ENCODE measurements at regions not wholly inside any gene's neighbourhood (a gene's known extent, or its start where the extent isn't known, plus 50 kb on each side); places are given as distances from the start of the nearest gene placed in this dataset.
"Not testable (repeated sequence)": the region's sequence is repeated elsewhere in the genome, so short reads cannot be mapped to it uniquely, and the experiment has no call there.

- WGBS, 2 donors = 89% methylated on average over 4 of the region's 4 CpGs
- H3K9me3 ChIP-seq (ENCODE audit: control insufficient read depth in 2 of 2, insufficient read depth in 1 of 2, low read depth in 1 of 2, low read length in 1 of 2) = no peaks in the 10 kb centered on the region
- H3K27me3 ChIP-seq (ENCODE audit: control insufficient read depth in 1 of 2, insufficient read depth in 2 of 2, low read length in 2 of 2) = peaks cover 0 to 6% of the 10 kb centered on the region in 2 donors
- H3K36me3 ChIP-seq (ENCODE audit: control insufficient read depth in 2 of 2, insufficient read depth in 2 of 2, low read length in 1 of 2) = no peaks in the 10 kb centered on the region
- H3K4me1 ChIP-seq (ENCODE audit: control insufficient read depth in 2 of 2, insufficient read depth in 2 of 2, low read length in 1 of 2) = no peaks in the 10 kb centered on the region
- no peak overlapping the region for H3K27ac ChIP-seq (ENCODE audit: low read depth in 2 of 2, low read length in 1 of 2)
- H3K4me3 ChIP-seq (ENCODE audit: low read depth in 1 of 2, low read length in 2 of 2) = no peak overlapping the region
Observed at GRCh38 chr17:36690190-36690589, 88.8 kb downstream of the MRM1 start.

DNA sequence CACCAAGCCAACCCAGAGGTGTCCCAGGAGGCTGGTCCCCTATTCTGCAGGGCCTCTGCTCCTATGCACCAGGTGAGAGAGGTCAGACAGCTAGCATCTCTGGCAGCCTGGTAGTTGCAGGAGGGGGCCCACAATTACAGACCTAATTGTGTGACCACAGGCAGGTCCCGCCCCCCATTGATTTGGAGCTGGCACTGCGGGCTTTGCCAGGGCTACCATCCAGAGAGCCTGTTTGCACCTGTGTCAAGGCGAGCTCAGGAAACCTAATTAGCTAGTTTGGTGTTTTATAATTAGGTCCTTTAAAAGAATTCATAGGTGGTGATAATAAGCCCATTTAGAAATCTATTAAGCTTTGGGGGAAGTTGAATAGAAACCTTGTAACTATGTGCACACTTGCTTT, 90.2 kb downstream of the MRM1 start:
- H3K36me3 ChIP-seq (ENCODE audit: control insufficient read depth in 2 of 2, insufficient read depth in 2 of 2, low read length in 1 of 2) = no peaks in the 10 kb centered on the region
- 57% methylated on average over 3 of the region's 3 CpGs for WGBS, 2 donors
- H3K4me1 ChIP-seq (ENCODE audit: control insufficient read depth in 2 of 2, insufficient read depth in 2 of 2, low read length in 1 of 2) = no peaks in the 10 kb centered on the region
- H3K4me3 ChIP-seq (ENCODE audit: low read depth in 1 of 2, low read length in 2 of 2) = no peak overlapping the region
- H3K9me3 ChIP-seq (ENCODE audit: control insufficient read depth in 2 of 2, insufficient read depth in 1 of 2, low read depth in 1 of 2, low read length in 1 of 2) = no peaks in the 10 kb centered on the region
- H3K27me3 ChIP-seq (ENCODE audit: control insufficient read depth in 1 of 2, insufficient read depth in 2 of 2, low read length in 2 of 2) = peaks cover 0 to 6% of the 10 kb centered on the region in 2 donors
- H3K27ac ChIP-seq (ENCODE audit: low read depth in 2 of 2, low read length in 1 of 2) = no peak overlapping the region

GRCh38 chr17:36695082-36695481, 93.7 kb downstream of the MRM1 start:
- H3K9me3 ChIP-seq (ENCODE audit: control insufficient read depth in 2 of 2, insufficient read depth in 1 of 2, low read depth in 1 of 2, low read length in 1 of 2) = no peaks in the 10 kb centered on the region
- no peak overlapping the region for H3K4me3 ChIP-seq (ENCODE audit: low read depth in 1 of 2, low read length in 2 of 2)
- H3K4me1 ChIP-seq (ENCODE audit: control insufficient read depth in 2 of 2, insufficient read depth in 2 of 2, low read length in 1 of 2) = no peaks in the 10 kb centered on the region
- WGBS, 2 donors = 25 to 43% methylated on average over 3 of the region's 3 CpGs
- peaks cover 0 to 6% of the 10 kb centered on the region in 2 donors for H3K27me3 ChIP-seq (ENCODE audit: control insufficient read depth in 1 of 2, insufficient read depth in 2 of 2, low read length in 2 of 2)
- no peak overlapping the region for H3K27ac ChIP-seq (ENCODE audit: low read depth in 2 of 2, low read length in 1 of 2)
- H3K36me3 ChIP-seq (ENCODE audit: control insufficient read depth in 2 of 2, insufficient read depth in 2 of 2, low read length in 1 of 2) = no peaks in the 10 kb centered on the region

GRCh38 chr17:36695710-36696109, 94.3 kb downstream of the MRM1 start:
- H3K27me3 ChIP-seq (ENCODE audit: control insufficient read depth in 1 of 2, insufficient read depth in 2 of 2, low read length in 2 of 2); H3K9me3 ChIP-seq (ENCODE audit: control insufficient read depth in 2 of 2, insufficient read depth in 1 of 2, low read depth in 1 of 2, low read length in 1 of 2); H3K36me3 ChIP-seq (ENCODE audit: control insufficient read depth in 2 of 2, insufficient read depth in 2 of 2, low read length in 1 of 2); H3K4me1 ChIP-seq (ENCODE audit: control insufficient read depth in 2 of 2, insufficient read depth in 2 of 2, low read length in 1 of 2); H3K4me3 ChIP-seq (ENCODE audit: low read depth in 1 of 2, low read length in 2 of 2); H3K27ac ChIP-seq (ENCODE audit: low read depth in 2 of 2, low read length in 1 of 2): not testable (repeated sequence)
- 79 to 81% methylated on average over 6 of the region's 6 CpGs for WGBS, 2 donors

- WGBS, 2 donors = 54 to 56% methylated on average over 1 of the region's 1 CpG
- Histone ChIP-seq H3K36me3 (ENCODE audit: control insufficient read depth in 2 of 2, insufficient read depth in 2 of 2, low read length in 1 of 2) (no peaks in the 10 kb centered on the region), H3K27ac (ENCODE audit: low read depth in 2 of 2, low read length in 1 of 2) (no peak overlapping the region), H3K9me3 (ENCODE audit: control insufficient read depth in 2 of 2, insufficient read depth in 1 of 2, low read depth in 1 of 2, low read length in 1 of 2) (no peaks in the 10 kb centered on the region), H3K27me3 (ENCODE audit: control insufficient read depth in 1 of 2, insufficient read depth in 2 of 2, low read length in 2 of 2) (peaks cover 0 to 3% of the 10 kb centered on the region in 2 donors), H3K4me3 (ENCODE audit: low read depth in 1 of 2, low read length in 2 of 2) (no peak overlapping the region), H3K4me1 (ENCODE audit: control insufficient read depth in 2 of 2, insufficient read depth in 2 of 2, low read length in 1 of 2) (no peaks in the 10 kb centered on the region)
Observed at GRCh38 chr17:36696805-36697204, 95.4 kb downstream of the MRM1 start.

GRCh38 chr17:36697903-36698530, 96.6 kb downstream of the MRM1 start:
- Histone ChIP-seq H3K27me3 (ENCODE audit: control insufficient read depth in 1 of 2, insufficient read depth in 2 of 2, low read length in 2 of 2) (peaks cover 0 to 3% of the 10 kb centered on the region in 2 donors), H3K36me3 (ENCODE audit: control insufficient read depth in 2 of 2, insufficient read depth in 2 of 2, low read length in 1 of 2) (no peaks in the 10 kb centered on the region), H3K9me3 (ENCODE audit: control insufficient read depth in 2 of 2, insufficient read depth in 1 of 2, low read depth in 1 of 2, low read length in 1 of 2) (no peaks in the 10 kb centered on the region), H3K4me1 (ENCODE audit: control insufficient read depth in 2 of 2, insufficient read depth in 2 of 2, low read length in 1 of 2) (no peaks in the 10 kb centered on the region), H3K4me3 (ENCODE audit: low read depth in 1 of 2, low read length in 2 of 2) (no peak overlapping the region), H3K27ac (ENCODE audit: low read depth in 2 of 2, low read length in 1 of 2) (no peak overlapping the region)
- 34 to 36% methylated on average over 16 of the region's 16 CpGs for WGBS, 2 donors

DNA sequence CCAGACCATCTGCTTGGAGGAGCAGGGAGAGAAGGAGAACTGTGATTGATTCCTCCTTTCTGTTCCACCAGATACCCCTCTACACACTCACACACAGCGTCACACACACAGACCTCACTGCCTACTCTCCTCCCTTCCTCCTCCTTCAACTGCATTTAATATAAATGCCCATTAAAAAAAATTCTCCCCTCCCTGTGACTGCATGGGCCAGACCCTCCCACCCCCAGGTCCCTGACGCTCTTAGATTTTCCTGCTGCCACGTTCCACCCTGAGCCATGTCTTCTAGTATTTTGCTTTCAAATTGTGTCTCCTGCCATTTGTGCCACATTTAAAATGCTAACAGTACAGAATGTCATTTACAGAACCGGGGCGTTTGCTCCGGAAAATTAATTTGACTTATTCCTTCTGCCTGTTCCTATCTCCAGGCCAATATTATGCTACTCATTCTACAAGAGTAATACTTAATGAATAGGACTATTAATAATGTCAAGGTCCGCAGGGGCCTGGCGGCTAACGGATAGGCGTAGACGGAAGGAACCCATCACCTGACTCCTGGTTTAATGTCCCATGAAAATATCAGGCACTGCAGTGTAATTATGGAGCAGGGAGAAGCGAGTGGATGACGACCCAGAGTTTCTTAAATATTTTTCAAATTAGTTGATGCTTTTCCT, 100.2 kb downstream of the MRM1 start:
- H3K9me3 ChIP-seq (ENCODE audit: control insufficient read depth in 2 of 2, insufficient read depth in 1 of 2, low read depth in 1 of 2, low read length in 1 of 2) = no peaks in the 10 kb centered on the region
- H3K27me3 ChIP-seq (ENCODE audit: control insufficient read depth in 1 of 2, insufficient read depth in 2 of 2, low read length in 2 of 2) = peaks cover under 1 to 9% of the 10 kb centered on the region in 2 donors
- H3K27ac ChIP-seq (ENCODE audit: low read depth in 2 of 2, low read length in 1 of 2) = no peak overlapping the region
- H3K4me3 ChIP-seq (ENCODE audit: low read depth in 1 of 2, low read length in 2 of 2) = no peak overlapping the region
- peaks cover 0 to 6% of the 10 kb centered on the region in 2 donors for H3K4me1 ChIP-seq (ENCODE audit: control insufficient read depth in 2 of 2, insufficient read depth in 2 of 2, low read length in 1 of 2)
- WGBS, 2 donors = 73 to 80% methylated on average over 13 of the region's 13 CpGs
- no peaks in the 10 kb centered on the region for H3K36me3 ChIP-seq (ENCODE audit: control insufficient read depth in 2 of 2, insufficient read depth in 2 of 2, low read length in 1 of 2)

- peaks cover 0 to 6% of the 10 kb centered on the region in 2 donors for H3K4me1 ChIP-seq (ENCODE audit: control insufficient read depth in 2 of 2, insufficient read depth in 2 of 2, low read length in 1 of 2)
- H3K27me3 ChIP-seq (ENCODE audit: control insufficient read depth in 1 of 2, insufficient read depth in 2 of 2, low read length in 2 of 2) = peaks cover 0 to 9% of the 10 kb centered on the region in 2 donors
- H3K27ac ChIP-seq (ENCODE audit: low read depth in 2 of 2, low read length in 1 of 2) = no peak overlapping the region
- no peaks in the 10 kb centered on the region for H3K36me3 ChIP-seq (ENCODE audit: control insufficient read depth in 2 of 2, insufficient read depth in 2 of 2, low read length in 1 of 2)
- H3K4me3 ChIP-seq (ENCODE audit: low read depth in 1 of 2, low read length in 2 of 2) = no peak overlapping the region
- WGBS, 2 donors = 0 to 35% methylated on average over 1 of the region's 1 CpG
- H3K9me3 ChIP-seq (ENCODE audit: control insufficient read depth in 2 of 2, insufficient read depth in 1 of 2, low read depth in 1 of 2, low read length in 1 of 2) = no peaks in the 10 kb centered on the region
Observed at GRCh38 chr17:36702636-36703035, 101.3 kb downstream of the MRM1 start.

DNA sequence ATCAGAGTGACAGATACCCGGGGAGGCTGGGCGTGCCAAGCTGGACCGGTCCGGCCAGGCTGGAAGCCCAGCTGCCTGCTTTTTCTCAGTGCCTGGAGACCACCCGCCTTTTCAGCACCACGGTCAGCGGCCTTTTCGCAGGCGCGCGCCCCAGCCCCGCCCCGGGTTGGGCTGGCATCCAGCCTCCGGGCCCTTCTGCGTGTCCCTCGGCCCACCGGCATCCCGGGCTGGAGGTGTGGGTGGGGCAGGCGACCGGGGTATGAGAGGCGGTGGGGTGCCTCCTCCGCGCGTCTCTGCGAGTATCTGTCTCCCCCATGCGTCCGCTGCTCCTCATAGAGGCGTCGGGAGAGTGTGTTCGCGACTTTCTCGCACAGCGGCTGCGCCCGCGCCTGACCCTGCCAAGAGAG, 102.5 kb downstream of the MRM1 start:
- no peak overlapping the region for H3K27ac ChIP-seq (ENCODE audit: low read depth in 2 of 2, low read length in 1 of 2)
- no peak overlapping the region for H3K4me3 ChIP-seq (ENCODE audit: low read depth in 1 of 2, low read length in 2 of 2)
- peaks cover 0 to 6% of the 10 kb centered on the region in 2 donors for H3K4me1 ChIP-seq (ENCODE audit: control insufficient read depth in 2 of 2, insufficient read depth in 2 of 2, low read length in 1 of 2)
- H3K36me3 ChIP-seq (ENCODE audit: control insufficient read depth in 2 of 2, insufficient read depth in 2 of 2, low read length in 1 of 2) = no peaks in the 10 kb centered on the region
- WGBS, 2 donors = 6% methylated on average over 30 to 36 of the region's 36 CpGs
- peaks cover 0 to 9% of the 10 kb centered on the region in 2 donors for H3K27me3 ChIP-seq (ENCODE audit: control insufficient read depth in 1 of 2, insufficient read depth in 2 of 2, low read length in 2 of 2)
- no peaks in the 10 kb centered on the region for H3K9me3 ChIP-seq (ENCODE audit: control insufficient read depth in 2 of 2, insufficient read depth in 1 of 2, low read depth in 1 of 2, low read length in 1 of 2)

DNA sequence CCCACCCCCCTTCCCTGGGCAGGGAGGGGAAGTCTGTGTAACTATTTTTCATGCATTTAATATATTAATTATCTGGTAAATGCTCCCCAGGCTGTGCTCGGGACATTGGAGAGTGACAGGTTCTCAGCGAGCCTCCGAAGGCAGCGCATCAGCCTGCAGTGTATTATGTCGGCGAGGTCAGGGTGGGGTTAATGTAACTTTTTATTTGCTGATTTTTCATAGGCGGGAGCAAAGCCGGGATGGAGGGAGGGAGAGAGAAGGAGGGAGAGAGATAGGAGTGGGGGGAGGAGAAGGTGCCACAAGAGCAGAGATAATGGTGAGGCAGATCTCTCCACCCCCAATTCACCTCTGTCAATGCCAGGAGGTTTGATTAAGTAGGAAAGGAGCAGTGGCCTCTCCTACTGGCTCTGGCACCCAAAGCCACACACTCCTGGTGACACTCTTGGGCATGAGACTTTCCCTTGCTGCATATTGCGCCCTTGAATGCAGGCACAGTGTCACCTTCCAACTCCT, 104.0 kb downstream of the MRM1 start:
- WGBS, 2 donors = 66 to 71% methylated on average over 9 of the region's 9 CpGs
- peaks cover 0 to 6% of the 10 kb centered on the region in 2 donors for H3K4me1 ChIP-seq (ENCODE audit: control insufficient read depth in 2 of 2, insufficient read depth in 2 of 2, low read length in 1 of 2)

More for the DNA sequence above, 104.0 kb downstream of the MRM1 start:
- Histone ChIP-seq H3K27me3 (ENCODE audit: control insufficient read depth in 1 of 2, insufficient read depth in 2 of 2, low read length in 2 of 2) (peaks cover 0 to 9% of the 10 kb centered on the region in 2 donors), H3K27ac (ENCODE audit: low read depth in 2 of 2, low read length in 1 of 2) (no peak overlapping the region), H3K9me3 (ENCODE audit: control insufficient read depth in 2 of 2, insufficient read depth in 1 of 2, low read depth in 1 of 2, low read length in 1 of 2) (no peaks in the 10 kb centered on the region), H3K4me3 (ENCODE audit: low read depth in 1 of 2, low read length in 2 of 2) (no peak overlapping the region), H3K36me3 (ENCODE audit: control insufficient read depth in 2 of 2, insufficient read depth in 2 of 2, low read length in 1 of 2) (no peaks in the 10 kb centered on the region)

Data from esophagus (tissue), 2 donors.